ENCODE measurements at regions not wholly inside any gene's neighbourhood (a gene's known extent, or its start where the extent isn't known, plus 50 kb on each side); places are given as distances from the start of the nearest gene placed in this dataset.

DNA sequence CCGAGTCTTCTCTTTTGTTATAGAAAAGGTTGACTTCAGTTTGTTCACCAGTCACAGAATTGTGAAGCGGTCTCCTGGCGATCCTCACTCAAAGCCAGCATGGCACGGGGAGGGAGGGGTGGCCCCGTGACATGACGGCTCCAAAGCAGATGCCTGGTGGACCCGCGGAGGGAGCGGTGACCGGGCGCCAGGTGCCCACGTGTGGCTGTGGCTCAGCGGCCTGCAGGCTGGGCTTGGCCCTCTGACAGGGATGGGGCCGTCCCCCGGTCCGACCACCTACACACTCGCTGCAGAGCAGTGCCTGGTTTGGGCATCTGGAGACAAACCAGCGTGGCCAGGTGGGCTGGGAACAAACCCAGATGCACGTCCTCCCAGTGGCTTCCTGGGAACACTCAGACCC, 129.1 kb upstream of the SNTG2 start (continued):
- TF ChIP-seq, protein P1, sequence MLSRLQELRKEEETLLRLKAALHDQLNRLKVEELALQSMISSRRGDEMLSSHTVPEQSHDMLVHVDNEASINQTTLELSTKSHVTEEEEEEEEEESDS (CRISPR knock-in tag; IDR thresholded peaks at IDR 0.05; ENCODE audit: borderline replicate concordance): no peak
- TF ChIP-seq, protein P2, sequence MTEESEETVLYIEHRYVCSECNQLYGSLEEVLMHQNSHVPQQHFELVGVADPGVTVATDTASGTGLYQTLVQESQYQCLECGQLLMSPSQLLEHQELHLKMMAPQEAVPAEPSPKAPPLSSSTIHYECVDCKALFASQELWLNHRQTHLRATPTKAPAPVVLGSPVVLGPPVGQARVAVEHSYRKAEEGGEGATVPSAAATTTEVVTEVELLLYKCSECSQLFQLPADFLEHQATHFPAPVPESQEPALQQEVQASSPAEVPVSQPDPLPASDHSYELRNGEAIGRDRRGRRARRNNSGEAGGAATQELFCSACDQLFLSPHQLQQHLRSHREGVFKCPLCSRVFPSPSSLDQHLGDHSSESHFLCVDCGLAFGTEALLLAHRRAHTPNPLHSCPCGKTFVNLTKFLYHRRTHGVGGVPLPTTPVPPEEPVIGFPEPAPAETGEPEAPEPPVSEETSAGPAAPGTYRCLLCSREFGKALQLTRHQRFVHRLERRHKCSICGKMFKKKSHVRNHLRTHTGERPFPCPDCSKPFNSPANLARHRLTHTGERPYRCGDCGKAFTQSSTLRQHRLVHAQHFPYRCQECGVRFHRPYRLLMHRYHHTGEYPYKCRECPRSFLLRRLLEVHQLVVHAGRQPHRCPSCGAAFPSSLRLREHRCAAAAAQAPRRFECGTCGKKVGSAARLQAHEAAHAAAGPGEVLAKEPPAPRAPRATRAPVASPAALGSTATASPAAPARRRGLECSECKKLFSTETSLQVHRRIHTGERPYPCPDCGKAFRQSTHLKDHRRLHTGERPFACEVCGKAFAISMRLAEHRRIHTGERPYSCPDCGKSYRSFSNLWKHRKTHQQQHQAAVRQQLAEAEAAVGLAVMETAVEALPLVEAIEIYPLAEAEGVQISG (CRISPR knock-in tag; IDR thresholded peaks at IDR 0.05): no peak
- TF ChIP-seq, protein P3, sequence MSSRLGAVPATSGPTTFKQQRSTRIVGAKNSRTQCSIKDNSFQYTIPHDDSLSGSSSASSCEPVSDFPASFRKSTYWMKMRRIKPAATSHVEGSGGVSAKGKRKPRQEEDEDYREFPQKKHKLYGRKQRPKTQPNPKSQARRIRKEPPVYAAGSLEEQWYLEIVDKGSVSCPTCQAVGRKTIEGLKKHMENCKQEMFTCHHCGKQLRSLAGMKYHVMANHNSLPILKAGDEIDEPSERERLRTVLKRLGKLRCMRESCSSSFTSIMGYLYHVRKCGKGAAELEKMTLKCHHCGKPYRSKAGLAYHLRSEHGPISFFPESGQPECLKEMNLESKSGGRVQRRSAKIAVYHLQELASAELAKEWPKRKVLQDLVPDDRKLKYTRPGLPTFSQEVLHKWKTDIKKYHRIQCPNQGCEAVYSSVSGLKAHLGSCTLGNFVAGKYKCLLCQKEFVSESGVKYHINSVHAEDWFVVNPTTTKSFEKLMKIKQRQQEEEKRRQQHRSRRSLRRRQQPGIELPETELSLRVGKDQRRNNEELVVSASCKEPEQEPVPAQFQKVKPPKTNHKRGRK (CRISPR knock-in tag; IDR thresholded peaks at IDR 0.05): no peak
- no peak for TF ChIP-seq BORCS8-MEF2B (CRISPR knock-in tag; IDR thresholded peaks at IDR 0.05)

DNA sequence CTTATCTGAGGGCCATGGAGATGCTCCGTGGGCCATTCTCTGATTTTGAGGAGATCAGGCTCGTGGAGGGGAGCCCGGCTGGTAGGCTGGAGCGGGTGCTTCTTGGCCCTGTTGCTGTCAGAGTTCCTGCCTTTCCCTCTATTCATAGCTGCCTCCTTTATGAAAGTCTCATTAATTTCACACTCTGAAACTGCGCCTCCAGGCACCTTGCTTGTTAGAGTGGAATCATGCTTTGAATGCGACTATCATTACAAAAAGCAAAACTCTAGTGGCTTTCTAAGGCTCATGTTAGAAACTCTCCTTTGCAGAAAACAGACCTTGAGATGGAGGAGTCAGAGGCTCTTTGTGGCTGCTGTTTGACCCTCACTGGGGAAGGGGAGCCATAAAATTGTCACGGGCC, 131.0 kb upstream of the SNTG2 start:
- no peak overlapping the region for H3K4me2 ChIP-seq (ENCODE audit: low read depth, low read length)
- ChIA-PET POLR2A (no interaction called here), CTCF (ENCODE audit: low intra/inter-chr PET ratio, low total read pairs) (no interaction called here)
- DNase-seq (ENCODE audit: low spot score) (no peak), FAIRE-seq (no peak), ATAC-seq (no peak)
- H3K9me3 ChIP-seq (ENCODE audit: low read length): no peaks in the 10 kb centered on the region
- no peak overlapping the region for H2AFZ ChIP-seq (ENCODE audit: low read length)
- WGBS (ENCODE audit: low lambda C conversion rate): 2% methylated on average over 7 of the region's 7 CpGs
- no TSS peak for BruUV-seq (replicated peaks)
- H3K27ac ChIP-seq (ENCODE audit: extremely low read length, insufficient read depth, low read length): no peak overlapping the region
- H3K79me2 ChIP-seq (ENCODE audit: insufficient read depth, low read length): no peaks in the 10 kb centered on the region
- H3K36me3 ChIP-seq (replicated peaks in 1 of 2; ENCODE audit: control insufficient read depth in 1 of 2, insufficient read depth in 2 of 2, low read length in 2 of 2): no peaks in the 10 kb centered on the region
- no peak overlapping the region for H3K9ac ChIP-seq (ENCODE audit: insufficient read depth, low read depth, low read length)
- in situ Hi-C loops (cut with HindIII; ENCODE audit: extremely low pct_ligation_motif_present, low pct_unique_long_range_greater_than_20kb) (no loop called here), intact Hi-C loops (cut with micrococcal nuclease; ENCODE audit: unreplicated experiment) (no loop called here)
- no peaks in the 10 kb centered on the region for H4K20me1 ChIP-seq (ENCODE audit: insufficient read depth, low read length)
- H3K27me3 ChIP-seq (ENCODE audit: control insufficient read depth in 1 of 2, insufficient read depth in 2 of 2, low read length in 2 of 2): peaks cover 3 to 54% of the 10 kb centered on the region in 2 experiments; a peak in 4 of 5 replicates
- H3K4me1 ChIP-seq (ENCODE audit: insufficient read depth, low read length): no peaks in the 10 kb centered on the region
- no peak overlapping the region for H3K4me3 ChIP-seq (replicated peaks in 1 of 3; ENCODE audit: insufficient read depth in 1 of 3, low read depth in 2 of 3, low read length in 3 of 3)
- TF ChIP-seq, protein P4, sequence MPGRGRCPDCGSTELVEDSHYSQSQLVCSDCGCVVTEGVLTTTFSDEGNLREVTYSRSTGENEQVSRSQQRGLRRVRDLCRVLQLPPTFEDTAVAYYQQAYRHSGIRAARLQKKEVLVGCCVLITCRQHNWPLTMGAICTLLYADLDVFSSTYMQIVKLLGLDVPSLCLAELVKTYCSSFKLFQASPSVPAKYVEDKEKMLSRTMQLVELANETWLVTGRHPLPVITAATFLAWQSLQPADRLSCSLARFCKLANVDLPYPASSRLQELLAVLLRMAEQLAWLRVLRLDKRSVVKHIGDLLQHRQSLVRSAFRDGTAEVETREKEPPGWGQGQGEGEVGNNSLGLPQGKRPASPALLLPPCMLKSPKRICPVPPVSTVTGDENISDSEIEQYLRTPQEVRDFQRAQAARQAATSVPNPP (CRISPR knock-in tag; IDR thresholded peaks at IDR 0.05): no peak
- TF ChIP-seq ZSCAN25 (CRISPR knock-in tag; IDR thresholded peaks at IDR 0.05): no peak
- TF ChIP-seq, protein P5, sequence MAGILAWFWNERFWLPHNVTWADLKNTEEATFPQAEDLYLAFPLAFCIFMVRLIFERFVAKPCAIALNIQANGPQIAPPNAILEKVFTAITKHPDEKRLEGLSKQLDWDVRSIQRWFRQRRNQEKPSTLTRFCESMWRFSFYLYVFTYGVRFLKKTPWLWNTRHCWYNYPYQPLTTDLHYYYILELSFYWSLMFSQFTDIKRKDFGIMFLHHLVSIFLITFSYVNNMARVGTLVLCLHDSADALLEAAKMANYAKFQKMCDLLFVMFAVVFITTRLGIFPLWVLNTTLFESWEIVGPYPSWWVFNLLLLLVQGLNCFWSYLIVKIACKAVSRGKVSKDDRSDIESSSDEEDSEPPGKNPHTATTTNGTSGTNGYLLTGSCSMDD (CRISPR knock-in tag; IDR thresholded peaks at IDR 0.05): no peak
- no peak for TF ChIP-seq ZC3H4 (CRISPR knock-in tag; IDR thresholded peaks at IDR 0.05; ENCODE audit: borderline replicate concordance)
- TF ChIP-seq, protein P6, sequence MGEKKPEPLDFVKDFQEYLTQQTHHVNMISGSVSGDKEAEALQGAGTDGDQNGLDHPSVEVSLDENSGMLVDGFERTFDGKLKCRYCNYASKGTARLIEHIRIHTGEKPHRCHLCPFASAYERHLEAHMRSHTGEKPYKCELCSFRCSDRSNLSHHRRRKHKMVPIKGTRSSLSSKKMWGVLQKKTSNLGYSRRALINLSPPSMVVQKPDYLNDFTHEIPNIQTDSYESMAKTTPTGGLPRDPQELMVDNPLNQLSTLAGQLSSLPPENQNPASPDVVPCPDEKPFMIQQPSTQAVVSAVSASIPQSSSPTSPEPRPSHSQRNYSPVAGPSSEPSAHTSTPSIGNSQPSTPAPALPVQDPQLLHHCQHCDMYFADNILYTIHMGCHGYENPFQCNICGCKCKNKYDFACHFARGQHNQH (CRISPR knock-in tag; IDR thresholded peaks at IDR 0.05): no peak
- TF ChIP-seq, protein P7, sequence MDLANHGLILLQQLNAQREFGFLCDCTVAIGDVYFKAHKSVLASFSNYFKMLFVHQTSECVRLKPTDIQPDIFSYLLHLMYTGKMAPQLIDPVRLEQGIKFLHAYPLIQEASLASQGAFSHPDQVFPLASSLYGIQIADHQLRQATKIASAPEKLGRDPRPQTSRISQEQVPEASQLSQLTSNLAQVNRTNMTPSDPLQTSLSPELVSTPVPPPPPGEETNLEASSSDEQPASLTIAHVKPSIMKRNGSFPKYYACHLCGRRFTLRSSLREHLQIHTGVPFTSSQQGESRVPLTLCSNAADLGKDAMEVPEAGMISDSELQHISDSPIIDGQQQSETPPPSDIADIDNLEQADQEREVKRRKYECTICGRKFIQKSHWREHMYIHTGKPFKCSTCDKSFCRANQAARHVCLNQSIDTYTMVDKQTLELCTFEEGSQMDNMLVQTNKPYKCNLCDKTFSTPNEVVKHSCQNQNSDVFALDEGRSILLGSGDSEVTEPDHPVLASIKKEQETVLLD (CRISPR knock-in tag; IDR thresholded peaks at IDR 0.05; ENCODE audit: low read depth): no peak
- TF ChIP-seq CAMTA2 (CRISPR knock-in tag; IDR thresholded peaks at IDR 0.05; ENCODE audit: borderline replicate concordance): no peak
